ENCODE measurements at regions not wholly inside any gene's neighbourhood (a gene's known extent, or its start where the extent isn't known, plus 50 kb on each side); places are given as distances from the start of the nearest gene placed in this dataset.

DNA sequence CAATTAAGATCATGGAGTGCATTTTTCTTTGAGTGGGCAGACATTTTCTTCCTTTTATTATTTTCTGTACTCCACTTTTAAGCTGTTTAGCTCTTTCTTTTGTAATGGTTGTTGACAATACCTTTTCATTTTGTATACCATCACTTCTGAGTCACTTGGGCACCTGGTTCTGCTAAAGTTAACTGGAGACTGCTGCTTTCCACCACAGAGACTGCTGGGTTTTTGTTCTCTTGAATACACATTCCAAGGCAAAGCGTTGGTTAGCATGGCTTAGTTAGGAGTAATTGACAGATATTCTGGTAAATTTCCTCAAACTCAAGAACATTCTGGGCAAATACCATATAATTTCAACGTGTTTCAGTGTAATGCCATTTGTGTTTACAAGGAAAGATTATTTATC lies 541.9 kb upstream of the CELF2 start:
- peaks cover 13% of the 10 kb centered on the region for H3K4me1 ChIP-seq (ENCODE audit: insufficient read depth)
- WGBS (ENCODE audit: low lambda C conversion rate, missing lambda C conversion rate): 44% methylated on average over 2 of the region's 2 CpGs
- H3K4me3 ChIP-seq: no peak overlapping the region
- no peaks in the 10 kb centered on the region for H3K9me3 ChIP-seq (ENCODE audit: low read depth)
- no peaks in the 10 kb centered on the region for H3K79me2 ChIP-seq
- H2AFZ ChIP-seq: no peak overlapping the region
- no peaks in the 10 kb centered on the region for H3K27me3 ChIP-seq
- H3K27ac ChIP-seq: no peak overlapping the region
- DNase-seq (ENCODE audit: low spot score): no peak
- H3K36me3 ChIP-seq (replicated peaks; ENCODE audit: insufficient read depth, low read depth): no peaks in the 10 kb centered on the region
- no peak overlapping the region for H3K4me2 ChIP-seq
- no peaks in the 10 kb centered on the region for H4K20me1 ChIP-seq (ENCODE audit: insufficient read depth, poor library complexity, severe bottlenecking)
- TF ChIP-seq, protein P1, sequence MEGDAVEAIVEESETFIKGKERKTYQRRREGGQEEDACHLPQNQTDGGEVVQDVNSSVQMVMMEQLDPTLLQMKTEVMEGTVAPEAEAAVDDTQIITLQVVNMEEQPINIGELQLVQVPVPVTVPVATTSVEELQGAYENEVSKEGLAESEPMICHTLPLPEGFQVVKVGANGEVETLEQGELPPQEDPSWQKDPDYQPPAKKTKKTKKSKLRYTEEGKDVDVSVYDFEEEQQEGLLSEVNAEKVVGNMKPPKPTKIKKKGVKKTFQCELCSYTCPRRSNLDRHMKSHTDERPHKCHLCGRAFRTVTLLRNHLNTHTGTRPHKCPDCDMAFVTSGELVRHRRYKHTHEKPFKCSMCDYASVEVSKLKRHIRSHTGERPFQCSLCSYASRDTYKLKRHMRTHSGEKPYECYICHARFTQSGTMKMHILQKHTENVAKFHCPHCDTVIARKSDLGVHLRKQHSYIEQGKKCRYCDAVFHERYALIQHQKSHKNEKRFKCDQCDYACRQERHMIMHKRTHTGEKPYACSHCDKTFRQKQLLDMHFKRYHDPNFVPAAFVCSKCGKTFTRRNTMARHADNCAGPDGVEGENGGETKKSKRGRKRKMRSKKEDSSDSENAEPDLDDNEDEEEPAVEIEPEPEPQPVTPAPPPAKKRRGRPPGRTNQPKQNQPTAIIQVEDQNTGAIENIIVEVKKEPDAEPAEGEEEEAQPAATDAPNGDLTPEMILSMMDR (IDR thresholded peaks at IDR 0.05; ENCODE audit: poor library complexity): no peak
- no peak for TF ChIP-seq EZH2 (IDR thresholded peaks at IDR 0.05; ENCODE audit: borderline replicate concordance)
- no peak for TF ChIP-seq EZH2phosphoT487 (IDR thresholded peaks at IDR 0.05; ENCODE audit: low read depth, severe bottlenecking, unreplicated experiment)
- H3K9me2 ChIP-seq (replicated peaks; ENCODE audit: insufficient read depth): no peaks in the 10 kb centered on the region

DNA sequence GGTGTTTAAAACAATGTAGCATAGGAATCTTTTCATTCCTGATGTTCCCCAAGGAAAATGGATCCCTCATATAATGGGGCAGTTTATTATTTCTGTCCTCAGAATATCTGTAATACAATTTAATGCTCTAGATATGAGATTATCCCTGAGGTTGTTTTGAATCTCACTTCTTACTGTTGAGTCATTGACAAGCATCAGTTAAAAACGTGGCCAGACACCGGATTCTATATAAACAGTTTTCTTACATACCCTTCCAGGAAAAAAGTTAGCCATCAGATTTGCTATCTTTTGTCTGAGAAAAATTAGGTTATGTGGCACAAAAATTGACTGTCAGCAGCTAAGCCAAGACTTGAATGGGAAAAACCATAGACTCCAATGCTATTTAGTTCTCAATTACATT lies 539.8 kb upstream of the CELF2 start:
- Histone ChIP-seq H3K4me3 (no peak overlapping the region), H3K36me3 (replicated peaks; ENCODE audit: insufficient read depth, low read depth) (no peaks in the 10 kb centered on the region), H3K27me3 (no peaks in the 10 kb centered on the region), H4K20me1 (ENCODE audit: insufficient read depth, poor library complexity, severe bottlenecking) (no peaks in the 10 kb centered on the region), H3K9me3 (ENCODE audit: low read depth) (no peaks in the 10 kb centered on the region), H3K79me2 (no peaks in the 10 kb centered on the region), H3K4me1 (ENCODE audit: insufficient read depth) (peaks cover 13% of the 10 kb centered on the region), H3K9me2 (replicated peaks; ENCODE audit: insufficient read depth) (no peaks in the 10 kb centered on the region), H3K27ac (peak overlapping the region; percentile 43), H2AFZ (no peak overlapping the region), H3K4me2 (no peak overlapping the region)
- TF ChIP-seq EZH2phosphoT487 (IDR thresholded peaks at IDR 0.05; ENCODE audit: low read depth, severe bottlenecking, unreplicated experiment) (no peak), EZH2 (IDR thresholded peaks at IDR 0.05; ENCODE audit: borderline replicate concordance) (no peak)
- TF ChIP-seq, protein P1 (IDR thresholded peaks at IDR 0.05; ENCODE audit: poor library complexity): no peak
- 48% methylated on average over 2 of the region's 2 CpGs for WGBS (ENCODE audit: low lambda C conversion rate, missing lambda C conversion rate)
- no peak for DNase-seq (ENCODE audit: low spot score)

DNA sequence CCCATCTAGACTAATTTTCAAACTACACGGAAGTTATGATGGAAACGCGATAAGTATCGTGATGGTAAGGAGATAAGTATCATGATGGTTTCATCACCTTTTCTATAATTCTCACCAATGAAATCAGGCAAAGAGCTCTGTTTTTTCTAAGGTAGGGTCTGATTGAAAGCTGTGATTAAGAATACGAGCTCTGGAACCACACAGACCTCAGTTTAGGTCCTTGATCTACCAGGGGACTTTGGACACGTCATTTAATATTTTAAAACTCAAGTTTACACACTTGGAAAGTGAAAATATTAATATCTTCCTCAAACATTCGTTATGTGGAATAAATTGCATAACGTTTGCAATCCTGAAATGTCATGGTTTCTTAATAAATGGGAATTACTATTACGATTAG lies 538.2 kb upstream of the CELF2 start:
- H3K27me3 ChIP-seq: no peaks in the 10 kb centered on the region
- no peak overlapping the region for H3K27ac ChIP-seq
- H3K9me3 ChIP-seq (ENCODE audit: low read depth): no peaks in the 10 kb centered on the region
- H3K9me2 ChIP-seq (replicated peaks; ENCODE audit: insufficient read depth): no peaks in the 10 kb centered on the region
- H4K20me1 ChIP-seq (ENCODE audit: insufficient read depth, poor library complexity, severe bottlenecking): no peaks in the 10 kb centered on the region
- H3K4me1 ChIP-seq (ENCODE audit: insufficient read depth): peaks cover 13% of the 10 kb centered on the region
- DNase-seq (ENCODE audit: low spot score): no peak
- H3K36me3 ChIP-seq (replicated peaks; ENCODE audit: insufficient read depth, low read depth): no peaks in the 10 kb centered on the region
- H3K79me2 ChIP-seq: no peaks in the 10 kb centered on the region
- TF ChIP-seq EZH2phosphoT487 (IDR thresholded peaks at IDR 0.05; ENCODE audit: low read depth, severe bottlenecking, unreplicated experiment) (no peak), EZH2 (IDR thresholded peaks at IDR 0.05; ENCODE audit: borderline replicate concordance) (no peak)
- TF ChIP-seq, protein P1 (IDR thresholded peaks at IDR 0.05; ENCODE audit: poor library complexity): no peak
- no peak overlapping the region for H3K4me2 ChIP-seq
- no peak overlapping the region for H2AFZ ChIP-seq
- 89% methylated on average over 9 of the region's 9 CpGs for WGBS (ENCODE audit: low lambda C conversion rate, missing lambda C conversion rate)
- no peak overlapping the region for H3K4me3 ChIP-seq

DNA sequence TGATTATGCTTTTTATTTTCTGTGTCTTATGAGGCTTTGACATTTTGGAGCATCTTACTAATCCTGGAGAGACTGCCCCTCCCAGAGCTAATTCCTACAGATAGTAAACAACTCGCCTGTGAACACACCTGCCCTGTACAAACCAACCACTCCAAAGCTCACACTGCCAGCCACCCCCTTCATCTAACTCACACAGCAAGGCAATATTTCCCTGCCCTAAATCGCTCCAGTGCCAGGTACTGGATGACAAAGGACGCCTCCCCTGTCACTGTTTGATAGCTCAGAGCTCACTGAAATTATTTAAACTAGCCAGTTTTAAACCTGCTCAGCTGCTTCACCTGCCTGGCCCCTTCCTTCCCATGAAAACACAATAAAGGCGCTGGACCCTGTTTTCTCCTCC lies 535.1 kb upstream of the CELF2 start:
- Histone ChIP-seq H3K9me2 (replicated peaks; ENCODE audit: insufficient read depth) (no peaks in the 10 kb centered on the region), H2AFZ (peak overlapping the region; percentile 37), H4K20me1 (ENCODE audit: insufficient read depth, poor library complexity, severe bottlenecking) (no peaks in the 10 kb centered on the region), H3K4me1 (ENCODE audit: insufficient read depth) (peaks cover 6% of the 10 kb centered on the region), H3K27me3 (no peaks in the 10 kb centered on the region), H3K27ac (peak overlapping the region; percentile 26), H3K36me3 (replicated peaks; ENCODE audit: insufficient read depth, low read depth) (no peaks in the 10 kb centered on the region), H3K4me3 (no peak overlapping the region), H3K9me3 (ENCODE audit: low read depth) (no peaks in the 10 kb centered on the region), H3K4me2 (peak overlapping the region; percentile 64), H3K79me2 (no peaks in the 10 kb centered on the region)
- TF ChIP-seq EZH2 (IDR thresholded peaks at IDR 0.05; ENCODE audit: borderline replicate concordance): no peak
- TF ChIP-seq, protein P1 (IDR thresholded peaks at IDR 0.05; ENCODE audit: poor library complexity): no peak
- no peak for TF ChIP-seq EZH2phosphoT487 (IDR thresholded peaks at IDR 0.05; ENCODE audit: low read depth, severe bottlenecking, unreplicated experiment)
- peak; percentile 9 for DNase-seq (ENCODE audit: low spot score)
- 38% methylated on average over 4 of the region's 4 CpGs for WGBS (ENCODE audit: low lambda C conversion rate, missing lambda C conversion rate)
